ENCODE measurements at regions not wholly inside any gene's neighbourhood (a gene's known extent, or its start where the extent isn't known, plus 50 kb on each side); places are given as distances from the start of the nearest gene placed in this dataset.

- H3K36me3 ChIP-seq (replicated peaks in 1 of 2; ENCODE audit: control insufficient read depth in 1 of 2, insufficient read depth in 2 of 2, low read length in 2 of 2) = no peaks in the 10 kb centered on the region
- no peak overlapping the region for H3K4me2 ChIP-seq (replicated peaks; ENCODE audit: extremely low read depth, low read length, poor library complexity, severe bottlenecking)
- H3K27ac Mint-ChIP-seq = no peak overlapping the region
- H3K9me3 ChIP-seq (replicated peaks in 1 of 2; ENCODE audit: control insufficient read depth in 1 of 2, insufficient read depth in 1 of 2, low read length in 2 of 2) = peaks cover 0 to 11% of the 10 kb centered on the region in 2 donors
- intact Hi-C loops (cut with micrococcal nuclease) = no loop called here
- H3K27me3 ChIP-seq (ENCODE audit: control insufficient read depth in 2 of 2, insufficient read depth in 2 of 2, low read length in 2 of 2) = no peaks in the 10 kb centered on the region
- H3K9me3 Mint-ChIP-seq = peaks cover 3 to 12% (median 8%) of the 10 kb centered on the region in 7 donors
- WGBS (ENCODE audit: insufficient coverage) = 83% methylated on average over 4 of the region's 6 CpGs
- H3K4me3 Mint-ChIP-seq = no peak overlapping the region
- peaks cover 0 to 5% (median 3%) of the 10 kb centered on the region in 3 donors for H3K27me3 Mint-ChIP-seq (ENCODE audit: low read depth in 3 of 3)
- no peaks in the 10 kb centered on the region for H4K20me1 ChIP-seq (ENCODE audit: insufficient read depth, low read length)
- no peak overlapping the region for H3K27ac ChIP-seq (ENCODE audit: low read depth in 1 of 2, low read length in 2 of 2)
- H3K4me3 ChIP-seq (replicated peaks in 1 of 3; ENCODE audit: low read depth in 2 of 3, low read length in 3 of 3) = no peak overlapping the region
- H3K9ac ChIP-seq (ENCODE audit: insufficient read depth, low read length, poor library complexity, severe bottlenecking) = no peak overlapping the region
- H3K4me1 Mint-ChIP-seq = peaks cover 20% of the 10 kb centered on the region
- H2AFZ ChIP-seq (ENCODE audit: insufficient read depth, low read depth, low read length, poor library complexity, severe bottlenecking) = no peak overlapping the region
- no peak for TF ChIP-seq CTCF (IDR thresholded peaks at IDR 0.05)
- H3K36me3 Mint-ChIP-seq = peaks cover 1 to 6% of the 10 kb centered on the region in 2 donors
- H3K79me2 ChIP-seq (ENCODE audit: insufficient read depth, low read length) = no peaks in the 10 kb centered on the region
- H3K4me1 ChIP-seq (ENCODE audit: control insufficient read depth in 1 of 2, insufficient read depth in 2 of 2, low read length in 2 of 2) = peaks cover 12 to 14% of the 10 kb centered on the region in 2 donors
- DNase-seq = no peak
These were observed 148.3 kb upstream of the RAB4A start for GRCh38 chr1:229122606-229123005.

DNA sequence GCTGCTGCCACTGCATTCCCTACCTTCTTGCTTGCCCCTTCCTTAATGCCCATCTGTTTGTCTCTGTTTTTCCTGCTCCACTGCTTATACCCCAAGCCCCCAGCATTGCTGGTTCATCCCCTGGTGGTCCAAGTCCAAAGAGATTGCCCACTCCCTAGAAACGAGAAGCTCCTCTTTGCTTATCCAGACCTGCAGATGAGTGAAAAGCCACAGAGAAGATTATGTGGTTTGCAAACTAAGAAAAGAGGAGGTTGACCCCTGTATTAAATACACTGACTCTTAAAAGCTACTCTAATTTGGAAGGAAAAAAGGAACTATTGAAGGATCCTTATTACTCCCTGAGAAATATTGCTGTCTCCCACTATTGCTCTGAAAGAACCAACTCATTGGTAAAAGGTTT lies 146.8 kb upstream of the RAB4A start:
- Mint-ChIP-seq H3K36me3 (peaks cover 1 to 2% of the 10 kb centered on the region in 2 donors), H3K9me3 (peaks cover 2 to 7% (median 6%) of the 10 kb centered on the region in 7 donors), H3K4me1 (peaks cover 27% of the 10 kb centered on the region), H3K27ac (no peak overlapping the region), H3K4me3 (no peak overlapping the region), H3K27me3 (ENCODE audit: low read depth in 3 of 3) (peaks cover 0 to 7% (median 3%) of the 10 kb centered on the region in 3 donors)
- H3K36me3 ChIP-seq (replicated peaks in 1 of 2; ENCODE audit: control insufficient read depth in 1 of 2, insufficient read depth in 2 of 2, low read length in 2 of 2) = no peaks in the 10 kb centered on the region
- no peak overlapping the region for H3K4me3 ChIP-seq (replicated peaks in 1 of 3; ENCODE audit: low read depth in 2 of 3, low read length in 3 of 3)
- peaks cover 19 to 21% of the 10 kb centered on the region in 2 donors for H3K4me1 ChIP-seq (ENCODE audit: control insufficient read depth in 1 of 2, insufficient read depth in 2 of 2, low read length in 2 of 2)
- H3K79me2 ChIP-seq (ENCODE audit: insufficient read depth, low read length) = no peaks in the 10 kb centered on the region
- TF ChIP-seq CTCF (IDR thresholded peaks at IDR 0.05) = no peak
- intact Hi-C loops (cut with micrococcal nuclease) = no loop called here
- H3K4me2 ChIP-seq (replicated peaks; ENCODE audit: extremely low read depth, low read length, poor library complexity, severe bottlenecking) = no peak overlapping the region
- no peak overlapping the region for H2AFZ ChIP-seq (ENCODE audit: insufficient read depth, low read depth, low read length, poor library complexity, severe bottlenecking)
- H3K27ac ChIP-seq (ENCODE audit: low read depth in 1 of 2, low read length in 2 of 2) = no peak overlapping the region
- no peaks in the 10 kb centered on the region for H4K20me1 ChIP-seq (ENCODE audit: insufficient read depth, low read length)
- no peak for DNase-seq
- no peak overlapping the region for H3K9ac ChIP-seq (ENCODE audit: insufficient read depth, low read length, poor library complexity, severe bottlenecking)
- H3K27me3 ChIP-seq (ENCODE audit: control insufficient read depth in 2 of 2, insufficient read depth in 2 of 2, low read length in 2 of 2) = no peaks in the 10 kb centered on the region
- peaks cover 0 to 7% of the 10 kb centered on the region in 2 donors for H3K9me3 ChIP-seq (replicated peaks in 1 of 2; ENCODE audit: control insufficient read depth in 1 of 2, insufficient read depth in 1 of 2, low read length in 2 of 2)
- WGBS (ENCODE audit: insufficient coverage) = no CpG with 5 or more reads among the region's 1 CpG

All from CD14-positive monocyte (primary cell).